Coronary artery (tissue), 2 donors: ENCODE measurements at regions not wholly inside any gene's neighbourhood (a gene's known extent, or its start where the extent isn't known, plus 50 kb on each side); places are given as distances from the start of the nearest gene placed in this dataset.

Source experiments
- DNase-seq: peaks from one replicate; pipeline ENCODE4 v3.0.0-alpha.2; 2017; ENCODE audit warnings: low spot score
- H3K27ac ChIP-seq, 2 donors: fragments of 200-600 bp; sonication (generic); one replicate each; pipeline ENCODE4 v1.5.1; 2016 to 2019
- H3K4me3 ChIP-seq: fragments of 200-600 bp; sonication (generic); 2 replicates; pipeline ENCODE4 v1.5.1; 2016; ENCODE audit warnings: mild to moderate bottlenecking, moderate library complexity
- TF ChIP-seq, protein P1 (sequence below): fragments of 200-600 bp; sonication (generic); IDR thresholded peaks from one replicate; pipeline ENCODE4 v1.5.1; 2019; ENCODE audit warnings: antibody characterized with exemption

DNA sequence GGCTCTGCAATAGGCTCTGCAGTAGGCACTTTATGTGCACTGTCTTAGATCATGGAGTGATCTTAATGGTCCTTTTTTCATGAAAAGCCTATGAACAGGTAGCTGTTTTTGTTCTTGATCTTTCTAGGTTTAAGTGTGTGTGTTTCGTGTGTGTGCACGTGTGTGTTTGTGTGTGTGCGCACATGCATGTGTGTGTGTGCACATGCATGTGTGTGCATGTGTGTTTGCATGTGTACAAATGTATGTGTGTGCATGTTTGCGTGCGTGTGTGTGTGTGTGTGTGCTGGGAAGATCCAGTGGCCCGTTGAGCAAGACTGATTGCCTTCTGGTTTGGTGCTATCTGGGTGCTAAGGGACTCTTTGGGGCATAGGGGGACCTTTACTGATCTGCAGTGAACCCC, 334.8 kb downstream of the GLRX3 start:
- TF ChIP-seq, protein P1, sequence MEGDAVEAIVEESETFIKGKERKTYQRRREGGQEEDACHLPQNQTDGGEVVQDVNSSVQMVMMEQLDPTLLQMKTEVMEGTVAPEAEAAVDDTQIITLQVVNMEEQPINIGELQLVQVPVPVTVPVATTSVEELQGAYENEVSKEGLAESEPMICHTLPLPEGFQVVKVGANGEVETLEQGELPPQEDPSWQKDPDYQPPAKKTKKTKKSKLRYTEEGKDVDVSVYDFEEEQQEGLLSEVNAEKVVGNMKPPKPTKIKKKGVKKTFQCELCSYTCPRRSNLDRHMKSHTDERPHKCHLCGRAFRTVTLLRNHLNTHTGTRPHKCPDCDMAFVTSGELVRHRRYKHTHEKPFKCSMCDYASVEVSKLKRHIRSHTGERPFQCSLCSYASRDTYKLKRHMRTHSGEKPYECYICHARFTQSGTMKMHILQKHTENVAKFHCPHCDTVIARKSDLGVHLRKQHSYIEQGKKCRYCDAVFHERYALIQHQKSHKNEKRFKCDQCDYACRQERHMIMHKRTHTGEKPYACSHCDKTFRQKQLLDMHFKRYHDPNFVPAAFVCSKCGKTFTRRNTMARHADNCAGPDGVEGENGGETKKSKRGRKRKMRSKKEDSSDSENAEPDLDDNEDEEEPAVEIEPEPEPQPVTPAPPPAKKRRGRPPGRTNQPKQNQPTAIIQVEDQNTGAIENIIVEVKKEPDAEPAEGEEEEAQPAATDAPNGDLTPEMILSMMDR = no peak
- DNase-seq = peak; percentile 9
- Histone ChIP-seq H3K27ac (no peak overlapping the region), H3K4me3 (no peak overlapping the region)

DNA sequence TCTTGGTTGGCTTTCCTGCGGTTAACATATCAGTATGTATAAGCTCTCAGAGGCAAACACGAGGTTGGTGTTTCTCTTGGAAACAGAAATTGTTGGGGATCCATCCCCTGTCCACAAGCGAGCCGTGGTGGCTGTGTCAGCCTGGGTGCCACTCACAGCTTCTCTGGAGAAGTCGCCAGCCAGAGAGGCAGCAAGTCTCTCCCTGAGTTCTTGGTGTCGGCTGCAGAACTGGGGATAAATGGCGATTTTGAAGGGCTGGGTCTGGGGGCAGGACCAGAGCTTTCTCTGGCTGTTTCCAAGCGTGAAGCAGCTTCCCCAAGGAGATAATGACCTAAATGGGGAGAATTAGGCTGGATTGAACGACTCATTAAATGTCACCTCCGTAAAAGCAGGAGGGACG, 335.3 kb downstream of the GLRX3 start:
- TF ChIP-seq, protein P1 = no peak
- H3K27ac ChIP-seq = no peak overlapping the region
- DNase-seq = peak; percentile 50
- no peak overlapping the region for H3K4me3 ChIP-seq

DNA sequence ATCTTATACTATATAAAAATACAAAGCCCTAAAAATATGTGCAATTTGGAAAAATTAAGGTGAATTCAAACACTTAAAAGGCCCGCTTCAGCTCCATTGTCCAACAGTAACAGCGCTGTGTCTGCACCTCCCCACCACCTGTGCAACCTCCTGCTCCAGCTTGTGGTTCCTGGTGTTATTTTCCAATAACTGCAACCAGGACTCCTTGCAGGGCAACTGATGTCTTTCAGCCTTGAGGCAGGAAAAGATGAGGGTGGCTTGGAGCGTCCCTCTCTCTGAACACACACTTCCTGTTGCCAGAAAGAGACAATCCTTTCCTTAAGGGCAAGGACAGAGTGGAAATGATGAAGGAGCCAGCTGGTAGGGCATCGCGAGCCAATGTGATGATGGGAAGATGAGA, 336.0 kb downstream of the GLRX3 start:
- peak; percentile 24 for DNase-seq
- Histone ChIP-seq H3K27ac (no peak overlapping the region), H3K4me3 (no peak overlapping the region)
- TF ChIP-seq, protein P1 = no peak

DNA sequence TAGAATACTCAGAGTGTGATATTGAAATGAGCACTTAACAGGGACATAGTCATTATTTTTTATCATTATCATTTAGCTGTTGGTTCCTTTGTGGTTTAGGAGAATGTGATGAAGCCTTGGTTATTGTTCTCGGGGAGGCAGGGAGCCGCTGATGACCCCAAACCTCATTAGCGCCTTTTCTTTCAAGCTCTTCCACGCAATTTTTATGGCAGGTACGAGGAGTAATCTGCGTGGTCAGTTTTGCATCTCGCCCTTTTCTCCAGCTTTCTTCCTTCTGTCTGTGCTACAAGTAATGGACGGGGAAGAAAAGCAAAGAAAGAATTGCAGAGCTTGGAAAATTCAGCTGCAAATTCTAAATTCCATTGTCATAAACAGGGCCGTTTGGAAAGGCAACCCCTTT, 338.4 kb downstream of the GLRX3 start:
- DNase-seq = no peak
- TF ChIP-seq, protein P1 = no peak
- H3K4me3 ChIP-seq = no peak overlapping the region
- H3K27ac ChIP-seq = no peak overlapping the region

DNA sequence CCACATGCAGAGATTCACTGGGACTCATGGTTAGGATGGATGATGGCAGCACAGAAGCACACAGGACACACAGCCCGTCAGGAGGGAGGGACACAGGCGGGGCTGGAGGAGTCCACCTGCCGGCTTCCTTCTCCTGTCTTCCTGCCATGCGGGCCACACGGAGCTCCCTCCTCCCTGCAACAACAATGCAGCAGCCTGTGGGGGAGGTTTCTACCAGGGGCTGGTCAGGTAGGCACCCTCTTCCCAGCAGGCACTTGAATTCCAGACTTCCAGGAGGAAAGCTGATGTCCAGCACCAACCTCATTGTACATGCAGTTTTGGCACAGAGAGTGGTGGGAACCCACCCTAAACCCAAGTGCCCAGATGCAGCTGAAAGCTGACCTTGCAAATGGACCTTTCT, 341.2 kb downstream of the GLRX3 start:
- Histone ChIP-seq H3K27ac (no peak overlapping the region), H3K4me3 (no peak overlapping the region)
- DNase-seq = no peak
- TF ChIP-seq, protein P1 = no peak

DNA sequence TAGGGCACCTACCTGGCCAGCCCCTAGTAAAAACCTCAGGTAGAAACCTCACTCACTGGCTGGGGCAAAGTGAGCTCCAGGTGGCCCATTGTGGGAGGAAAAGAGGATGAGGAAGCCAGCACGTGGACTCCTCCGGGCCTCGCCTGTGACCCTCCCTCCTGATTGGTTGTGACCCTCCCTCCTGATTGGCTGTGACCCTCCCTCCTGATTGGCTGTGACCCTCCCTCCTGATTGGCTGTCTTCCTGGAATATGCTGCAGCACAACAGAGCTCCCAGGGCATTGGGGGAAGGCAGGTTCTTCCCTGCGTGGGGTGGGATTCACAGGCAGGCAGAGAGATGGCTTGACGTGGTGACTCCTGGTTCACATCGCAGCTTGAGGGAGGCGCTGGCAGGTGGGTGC, 343.0 kb downstream of the GLRX3 start:
- no peak for DNase-seq

DNA sequence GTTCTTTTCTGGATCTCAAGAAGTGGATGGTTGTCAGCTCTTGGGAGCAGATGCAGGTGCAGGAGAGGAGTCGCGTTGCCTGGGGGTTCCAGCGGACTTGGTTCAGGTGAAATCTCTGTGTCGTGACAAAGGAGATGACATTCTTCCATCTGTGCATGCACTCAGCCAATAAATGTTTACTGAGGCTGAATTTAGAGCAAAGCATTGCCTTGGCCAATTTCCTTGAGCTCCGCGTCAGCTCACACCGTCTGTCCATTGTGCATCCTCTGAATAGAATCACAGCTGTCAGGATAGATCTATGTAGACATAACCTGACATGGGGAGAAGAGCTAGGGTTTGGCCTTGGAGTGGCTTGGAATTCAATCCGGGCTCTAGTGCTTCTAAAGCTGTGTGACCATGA, 343.7 kb downstream of the GLRX3 start:
- no peak overlapping the region for H3K27ac ChIP-seq
- H3K4me3 ChIP-seq = no peak overlapping the region
- DNase-seq = no peak
- TF ChIP-seq, protein P1 = no peak

More for the DNA sequence above, 343.0 kb downstream of the GLRX3 start:
- Histone ChIP-seq H3K27ac (no peak overlapping the region), H3K4me3 (no peak overlapping the region)
- TF ChIP-seq, protein P1 = no peak
